GM08714 (cell line): ENCODE measurements at regions not wholly inside any gene's neighbourhood (a gene's known extent, or its start where the extent isn't known, plus 50 kb on each side); places are given as distances from the start of the nearest gene placed in this dataset.

ENCODE experiments used
- H3K4me3 ChIP-seq: fragments of 200-500 bp; sonication (Bioruptor generic); 2 replicates; pipeline ENCODE4 v1.5.1; 2014; ENCODE audit warnings: mild to moderate bottlenecking, low read length, inconsistent platforms
- ZNF274 ChIP-seq: IDR thresholded peaks from 2 replicates; pipeline ENCODE4 v1.6.1; 2012; ENCODE audit warnings: mild to moderate bottlenecking, low read depth, low read length

- no peak for TF ChIP-seq ZNF274
- H3K4me3 ChIP-seq: no peak overlapping the region
Observed at GRCh38 chr5:158270996-158271554, 412.1 kb upstream of the CLINT1 start.

- no peak overlapping the region for H3K4me3 ChIP-seq
- no peak for TF ChIP-seq ZNF274
Observed at GRCh38 chr5:158268286-158268685, 409.3 kb upstream of the CLINT1 start.

DNA sequence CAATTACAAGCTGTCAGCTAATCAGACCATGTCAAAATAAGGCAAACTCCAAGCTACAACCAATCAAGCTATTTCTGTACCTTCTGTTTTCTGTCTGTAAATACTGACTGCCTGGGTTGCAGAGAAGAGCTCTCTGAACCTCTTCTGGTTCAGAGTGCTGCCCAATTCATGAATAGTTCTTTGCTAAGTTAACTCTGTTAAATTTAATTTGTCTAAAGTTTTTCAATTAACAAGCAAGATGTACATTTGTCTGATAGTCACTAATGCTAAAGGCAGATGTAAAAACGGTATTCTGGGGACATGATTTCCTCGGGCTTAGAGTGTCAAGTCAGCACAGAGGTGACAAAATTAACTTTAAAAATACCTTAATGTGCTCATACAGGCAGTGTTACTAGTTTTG, 408.3 kb upstream of the CLINT1 start:
- no peak for TF ChIP-seq ZNF274
- no peak overlapping the region for H3K4me3 ChIP-seq

- TF ChIP-seq ZNF274: no peak
- H3K4me3 ChIP-seq: no peak overlapping the region
Observed at GRCh38 chr5:158265931-158266700, 407.2 kb upstream of the CLINT1 start.

GRCh38 chr5:158265346-158265745, 406.4 kb upstream of the CLINT1 start:
- H3K4me3 ChIP-seq: no peak overlapping the region
- TF ChIP-seq ZNF274: no peak

DNA sequence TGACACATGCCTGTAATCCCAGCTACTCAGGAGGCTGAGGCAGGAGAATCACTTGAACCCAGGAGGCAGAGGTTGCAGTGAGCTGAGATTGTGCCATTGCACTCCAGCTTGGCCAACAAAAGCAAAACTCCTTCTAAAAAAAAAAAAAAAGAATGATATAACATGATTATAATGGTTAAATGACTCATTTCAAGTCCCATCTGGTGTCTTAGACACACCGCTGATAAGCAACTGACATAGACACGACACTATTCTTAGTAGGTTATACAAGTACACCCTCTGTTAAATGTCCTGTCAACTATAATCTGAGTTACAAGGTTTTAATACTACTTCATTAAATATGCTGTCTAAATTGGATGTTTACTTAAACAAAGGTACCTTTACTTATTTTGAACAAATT, 405.3 kb upstream of the CLINT1 start:
- no peak overlapping the region for H3K4me3 ChIP-seq
- TF ChIP-seq ZNF274: no peak

DNA sequence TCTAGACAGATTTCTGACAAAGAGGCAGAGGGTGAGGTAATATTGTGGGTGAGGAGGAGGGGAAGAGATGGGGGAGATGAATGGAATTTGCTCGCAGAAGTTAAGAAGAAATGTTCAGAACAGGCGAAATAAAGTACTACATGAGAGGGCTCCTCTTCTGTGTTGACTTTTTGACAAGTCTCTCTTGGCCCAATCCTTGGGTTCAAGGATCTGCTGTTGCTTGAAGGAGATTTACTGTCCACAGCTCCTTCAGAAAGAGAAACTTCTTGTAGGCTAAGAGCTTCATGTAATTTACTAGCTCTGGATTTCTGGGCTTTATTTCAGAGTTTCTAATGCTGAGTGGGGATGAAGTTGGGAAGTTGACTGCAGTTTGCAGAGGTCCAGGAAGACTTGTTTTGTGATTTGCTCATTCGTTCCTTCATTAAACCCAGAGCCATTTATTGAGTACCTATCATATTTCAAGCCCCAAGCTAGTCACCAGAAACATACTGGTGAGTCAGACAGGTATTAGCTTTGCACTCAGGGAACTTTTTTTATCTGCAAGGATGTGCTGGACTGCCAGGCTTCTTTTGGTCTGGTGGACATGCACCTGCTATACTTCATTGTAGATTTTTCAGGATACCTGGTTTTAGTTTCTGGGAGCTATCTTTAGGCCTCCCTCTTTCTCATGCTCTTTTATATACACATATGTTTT, 402.9 kb upstream of the CLINT1 start:
- no peak for TF ChIP-seq ZNF274

DNA sequence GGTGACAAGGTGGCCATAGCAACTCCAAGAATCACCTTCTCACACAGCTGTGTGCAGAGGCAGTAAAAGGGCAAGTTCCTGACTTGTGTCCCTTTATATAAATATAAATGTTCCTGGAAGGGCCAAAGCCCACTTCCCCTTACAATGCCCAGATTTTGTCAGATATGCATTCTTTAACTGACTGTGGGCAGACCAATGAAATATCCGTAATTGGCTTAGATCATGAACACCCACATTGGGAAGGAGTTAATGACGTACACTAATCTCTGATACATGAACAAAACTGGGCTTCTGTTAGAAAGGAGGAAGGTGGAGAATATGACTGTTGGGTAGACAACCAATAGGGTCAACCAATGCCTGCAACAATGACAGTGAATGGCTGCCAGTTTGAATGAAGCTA, 397.2 kb upstream of the CLINT1 start:
- no peak for TF ChIP-seq ZNF274
- no peak overlapping the region for H3K4me3 ChIP-seq

More for the DNA sequence above, 402.9 kb upstream of the CLINT1 start:
- no peak overlapping the region for H3K4me3 ChIP-seq

DNA sequence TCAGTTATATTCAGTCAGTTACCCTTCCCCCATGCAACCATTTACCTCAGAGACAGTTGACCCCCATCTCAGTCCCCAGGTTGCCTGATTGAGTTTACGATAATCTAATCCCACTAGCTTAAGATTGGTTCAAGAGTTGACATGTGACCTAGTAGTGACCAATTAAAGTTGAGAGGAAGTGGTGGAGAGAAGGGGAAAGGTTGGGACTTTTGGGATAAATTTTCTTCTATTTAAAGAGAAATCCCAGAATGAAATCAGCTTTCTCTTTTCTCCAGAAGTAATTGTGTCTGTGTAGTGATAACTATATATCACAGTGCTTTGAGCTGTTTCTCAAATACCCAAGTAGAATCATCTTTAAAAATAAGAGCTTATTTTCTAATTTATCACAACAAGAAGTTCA, 396.7 kb upstream of the CLINT1 start:
- TF ChIP-seq ZNF274: no peak
- H3K4me3 ChIP-seq: no peak overlapping the region

GRCh38 chr5:158246661-158247060, 387.7 kb upstream of the CLINT1 start:
- no peak overlapping the region for H3K4me3 ChIP-seq
- TF ChIP-seq ZNF274: no peak

- no peak overlapping the region for H3K4me3 ChIP-seq
- no peak for TF ChIP-seq ZNF274
Observed at GRCh38 chr5:158245513-158245912, 386.6 kb upstream of the CLINT1 start.

GRCh38 chr5:158244882-158245281, 385.9 kb upstream of the CLINT1 start:
- H3K4me3 ChIP-seq: no peak overlapping the region
- no peak for TF ChIP-seq ZNF274

- no peak for TF ChIP-seq ZNF274
- no peak overlapping the region for H3K4me3 ChIP-seq
Observed at GRCh38 chr5:158236511-158237335, 377.8 kb upstream of the CLINT1 start.

GRCh38 chr5:158235159-158235547, 376.2 kb upstream of the CLINT1 start:
- no peak for TF ChIP-seq ZNF274
- H3K4me3 ChIP-seq: no peak overlapping the region
